HCT116 (cell line): ENCODE measurements at regions not wholly inside any gene's neighbourhood (a gene's known extent, or its start where the extent isn't known, plus 50 kb on each side); places are given as distances from the start of the nearest gene placed in this dataset.

Experiments
- ATAC-seq: fragments of 200-7000 bp; cut with Tn5 transposase; 2 replicates; pipeline ENCODE4 v1.9.1; 2020; ENCODE audit warnings: mild to moderate bottlenecking, moderate library complexity
- BruUV-seq: library from RNA; stranded (reverse); fragments of 400-500 nt; replicated peaks from 2 replicates; lab custom pipeline; 2021; lab: Mats Ljungman, UMichigan
- CTCF ChIA-PET: fragments of 300-600 bp; sonication (Branson Sonifier 250); formaldehyde crosslinking; loops from one replicate; lab custom pipeline; 2021; ENCODE audit warnings: antibody characterized with exemption; lab: Charles Lee
- POLR2A ChIA-PET: fragments of 300-600, 350-600 bp; sonication (Branson Sonifier 250); formaldehyde crosslinking; loops from one replicate; lab custom pipeline; 2021; ENCODE audit warnings: antibody characterized with exemption; lab: Charles Lee
- RAD21 ChIA-PET, 2 experiments: fragments of 300-600 bp; sonication (Branson Sonifier 250); formaldehyde crosslinking; loops; one replicate each; lab custom pipeline; 2023; ENCODE audit warnings: low total read pairs in 2 of 2; ENCODE audit not compliant: uncharacterized antibody in 2 of 2, unreplicated experiment in 2 of 2, low non-redundant PET in 1 of 2; lab: Charles Lee
- DNase-seq: peaks from one replicate; pipeline ENCODE4 v3.0.0-alpha.2; 2010; ENCODE audit warnings: low read depth, low spot score
- H2AFZ ChIP-seq: fragments of 200-600 bp; shearing (Covaris generic), sonication (generic); 2 replicates; pipeline ENCODE4 v1.6.1; 2017; ENCODE audit warnings: low read depth, mixed run types, mixed read lengths, antibody characterized with exemption, low read length; ENCODE audit not compliant: poor library complexity, severe bottlenecking
- H3K27ac ChIP-seq: 2 replicates; pipeline ENCODE4 v1.5.1; 2012; ENCODE audit warnings: low read depth, low read length
- H3K27me3 ChIP-seq: fragments of 200-600 bp; sonication (generic); 2 replicates; pipeline ENCODE4 v1.6.1; 2016; ENCODE audit warnings: mixed run types, low read length, mixed read lengths; ENCODE audit not compliant: insufficient read depth
- H3K36me3 ChIP-seq, 2 experiments: fragments of 200-500 bp in 1 of 2; fragments of 200-600 bp in 1 of 2; sonication (Bioruptor generic) in 1 of 2; sonication (generic) in 1 of 2; 2 replicates each; pipeline versions ENCODE4 v1.5.1 to v1.6.1; 2014 to 2016; ENCODE audit warnings: low read length in 2 of 2, inconsistent platforms in 1 of 2, mixed read lengths in 1 of 2, mixed run types in 1 of 2; ENCODE audit not compliant: insufficient read depth in 2 of 2, control insufficient read depth in 1 of 2
- H3K4me1 ChIP-seq, 2 experiments: fragments of 200-600 bp in 1 of 2; sonication (generic) in 1 of 2; 2 replicates each; pipeline versions ENCODE4 v1.5.1 to v1.6.1; 2012 to 2017; ENCODE audit warnings: low read length in 2 of 2, inconsistent platforms in 1 of 2, mild to moderate bottlenecking in 1 of 2, mixed read lengths in 1 of 2, mixed run types in 1 of 2, moderate library complexity in 1 of 2; ENCODE audit not compliant: insufficient read depth in 2 of 2, control insufficient read depth in 1 of 2
- H3K4me2 ChIP-seq: fragments of 200-600 bp; sonication (generic); 2 replicates; pipeline ENCODE4 v1.6.1; 2017; ENCODE audit warnings: mixed run types, low read length, mixed read lengths
- H3K4me3 ChIP-seq, 2 experiments: fragments of 200-600 bp in 1 of 2; sonication (generic) in 1 of 2; replicated peaks in 1 of 2; 2 replicates each; pipeline ENCODE4 v1.5.1; 2011 to 2016; ENCODE audit warnings: low read length in 2 of 2, control low read depth in 1 of 2, low read depth in 1 of 2, mild to moderate bottlenecking in 1 of 2, mixed read lengths in 1 of 2, mixed run types in 1 of 2
- H3K79me2 ChIP-seq: fragments of 200-600 bp; sonication (generic); 2 replicates; pipeline ENCODE4 v1.6.1; 2017; ENCODE audit warnings: mild to moderate bottlenecking, mixed run types, low read length, moderate library complexity, mixed read lengths; ENCODE audit not compliant: insufficient read depth
- H3K9ac ChIP-seq: fragments of 200-600 bp; sonication (generic); 2 replicates; pipeline ENCODE4 v1.6.1; 2016; ENCODE audit warnings: low read length, mixed read lengths
- H3K9me2 ChIP-seq: fragments of 200-600 bp; sonication (generic), shearing (Covaris generic); 2 replicates; pipeline ENCODE4 v1.6.1; 2017; ENCODE audit warnings: mixed run types, mild to moderate bottlenecking, moderate library complexity; ENCODE audit not compliant: insufficient read depth
- H3K9me3 ChIP-seq, 2 experiments: fragments of 200-500 bp in 1 of 2; fragments of 200-600 bp in 1 of 2; sonication (Bioruptor generic) in 1 of 2; sonication (generic) in 1 of 2; 2 replicates each; pipeline ENCODE4 v1.6.1; 2014 to 2017; ENCODE audit warnings: low read length in 2 of 2, mixed read lengths in 2 of 2, inconsistent platforms in 1 of 2, low read depth in 1 of 2, mild to moderate bottlenecking in 1 of 2, mixed run types in 1 of 2, moderate library complexity in 1 of 2; ENCODE audit not compliant: control insufficient read depth in 1 of 2, insufficient read depth in 1 of 2
- H4K20me1 ChIP-seq: fragments of 200-600 bp; sonication (generic), shearing (Covaris generic); 2 replicates; pipeline ENCODE4 v1.6.1; 2017; ENCODE audit warnings: mixed run types, mild to moderate bottlenecking, moderate library complexity; ENCODE audit not compliant: insufficient read depth
- CEBPB ChIP-seq: IDR thresholded peaks from 2 replicates; pipeline ENCODE4 v1.6.1; 2012; ENCODE audit warnings: low read depth
- ELF1 ChIP-seq: IDR thresholded peaks from 2 replicates; pipeline ENCODE4 v1.6.1; 2012; ENCODE audit warnings: low read depth, borderline replicate concordance
- EZH2 ChIP-seq: fragments of 200-600 bp; sonication (generic); IDR thresholded peaks from 2 replicates; pipeline ENCODE4 v1.6.1; 2017; ENCODE audit warnings: antibody characterized with exemption, mixed run types
- POLR2A ChIP-seq: IDR thresholded peaks from 2 replicates; pipeline ENCODE4 v1.7.0; 2011; ENCODE audit warnings: borderline replicate concordance; ENCODE audit not compliant: insufficient read depth, insufficient read length; ENCODE audit errors: extremely low read depth
- TCF7L2 ChIP-seq: IDR thresholded peaks from 2 replicates; pipeline ENCODE4 v1.7.0; 2011; ENCODE audit warnings: borderline replicate concordance, inconsistent platforms; ENCODE audit not compliant: insufficient read depth, insufficient read length; ENCODE audit errors: extremely low read depth
- intact Hi-C: fragments of 100-400 bp; cut with micrococcal nuclease; formaldehyde crosslinking; loops from 2 replicates; pipeline ENCODE4 v1.10.0; 2022
- TF ChIP-seq, protein P1 (sequence below): IDR thresholded peaks from 2 replicates; pipeline ENCODE4 v1.6.1; 2011; ENCODE audit warnings: mild to moderate bottlenecking, low read length, moderate library complexity; ENCODE audit not compliant: insufficient replicate concordance; ENCODE audit errors: extremely low read depth
- TF ChIP-seq, protein P2 (sequence below), 3 experiments: fragments of 200-600 bp in 1 of 3; sonication (generic) in 1 of 3; IDR thresholded peaks in 2 of 3; conservative IDR thresholded peaks in 1 of 3; 2 replicates each; pipeline ENCODE4 v1.5.1; 2012 to 2017; ENCODE audit warnings: low read depth in 2 of 3, low read length in 2 of 3, antibody characterized with exemption in 1 of 3, borderline replicate concordance in 1 of 3, control low read depth in 1 of 3, mild to moderate bottlenecking in 1 of 3, mixed read lengths in 1 of 3, mixed run types in 1 of 3, moderate library complexity in 1 of 3; ENCODE audit not compliant: insufficient read depth in 1 of 3
- TF ChIP-seq, protein P3 (sequence below): IDR thresholded peaks from 2 replicates; pipeline ENCODE4 v1.6.1; 2012; ENCODE audit warnings: low read depth
- TF ChIP-seq, protein P4 (sequence below): IDR thresholded peaks from 2 replicates; pipeline ENCODE4 v1.6.1; 2012

DNA sequence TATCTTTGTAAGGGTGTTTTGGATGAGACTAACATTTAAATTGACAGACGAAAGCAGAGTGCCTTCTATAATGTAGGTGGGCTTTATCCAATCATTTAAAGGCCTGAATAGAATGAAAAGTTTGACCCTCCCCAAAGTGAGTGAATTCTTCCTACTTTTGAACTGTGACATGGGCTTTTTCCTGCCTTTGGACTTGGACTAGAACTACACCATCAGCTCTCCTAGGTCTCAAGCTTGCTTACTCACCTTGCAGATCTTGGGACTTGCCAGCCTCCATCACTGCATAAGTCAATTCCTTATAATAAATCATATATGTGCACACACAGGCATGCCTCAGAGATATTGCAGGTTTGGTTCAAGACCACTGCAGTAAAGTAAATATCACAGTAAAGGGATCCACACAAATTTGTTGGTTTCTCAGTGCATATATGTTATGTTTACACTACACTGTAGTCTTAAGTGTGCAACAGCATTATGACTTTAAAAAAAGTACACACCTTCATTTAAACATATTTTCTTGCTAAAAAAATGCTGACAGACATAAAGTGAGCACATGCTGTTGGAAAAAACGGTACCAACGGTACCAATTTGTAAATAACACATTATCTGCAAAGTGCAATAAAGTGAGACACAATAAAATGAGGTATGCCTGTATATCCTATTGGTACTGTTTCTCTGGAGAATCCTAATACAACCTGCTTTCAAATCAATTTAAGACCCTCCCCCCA lies 51.6 kb upstream of the ATF3 start:
- H3K27me3 ChIP-seq, result no peaks in the 10 kb centered on the region
- H3K9me3 ChIP-seq, result no peaks in the 10 kb centered on the region; a peak in 1 of 4 replicates
- DNase-seq, result no peak
- no peaks in the 10 kb centered on the region for H3K79me2 ChIP-seq
- ATAC-seq, result no peak
- RAD21 ChIA-PET, result no interaction called here
- no peak overlapping the region for H3K27ac ChIP-seq
- H3K9ac ChIP-seq, result no peak overlapping the region
- H3K9me2 ChIP-seq, result no peaks in the 10 kb centered on the region
- CTCF ChIA-PET, result interaction anchor here (1.1 kb wide), 1 partner anchor 80 kb away, joined by 7 read pairs; no protein-coding TSS in a partner anchor
- no peaks in the 10 kb centered on the region for H3K36me3 ChIP-seq
- TF ChIP-seq, protein P1, sequence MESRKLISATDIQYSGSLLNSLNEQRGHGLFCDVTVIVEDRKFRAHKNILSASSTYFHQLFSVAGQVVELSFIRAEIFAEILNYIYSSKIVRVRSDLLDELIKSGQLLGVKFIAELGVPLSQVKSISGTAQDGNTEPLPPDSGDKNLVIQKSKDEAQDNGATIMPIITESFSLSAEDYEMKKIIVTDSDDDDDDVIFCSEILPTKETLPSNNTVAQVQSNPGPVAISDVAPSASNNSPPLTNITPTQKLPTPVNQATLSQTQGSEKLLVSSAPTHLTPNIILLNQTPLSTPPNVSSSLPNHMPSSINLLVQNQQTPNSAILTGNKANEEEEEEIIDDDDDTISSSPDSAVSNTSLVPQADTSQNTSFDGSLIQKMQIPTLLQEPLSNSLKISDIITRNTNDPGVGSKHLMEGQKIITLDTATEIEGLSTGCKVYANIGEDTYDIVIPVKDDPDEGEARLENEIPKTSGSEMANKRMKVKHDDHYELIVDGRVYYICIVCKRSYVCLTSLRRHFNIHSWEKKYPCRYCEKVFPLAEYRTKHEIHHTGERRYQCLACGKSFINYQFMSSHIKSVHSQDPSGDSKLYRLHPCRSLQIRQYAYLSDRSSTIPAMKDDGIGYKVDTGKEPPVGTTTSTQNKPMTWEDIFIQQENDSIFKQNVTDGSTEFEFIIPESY, result no peak
- TF ChIP-seq ELF1 (no peak), POLR2A (no peak), TCF7L2 (no peak), CEBPB (no peak), EZH2 (no peak)
- TF ChIP-seq, protein P2, sequence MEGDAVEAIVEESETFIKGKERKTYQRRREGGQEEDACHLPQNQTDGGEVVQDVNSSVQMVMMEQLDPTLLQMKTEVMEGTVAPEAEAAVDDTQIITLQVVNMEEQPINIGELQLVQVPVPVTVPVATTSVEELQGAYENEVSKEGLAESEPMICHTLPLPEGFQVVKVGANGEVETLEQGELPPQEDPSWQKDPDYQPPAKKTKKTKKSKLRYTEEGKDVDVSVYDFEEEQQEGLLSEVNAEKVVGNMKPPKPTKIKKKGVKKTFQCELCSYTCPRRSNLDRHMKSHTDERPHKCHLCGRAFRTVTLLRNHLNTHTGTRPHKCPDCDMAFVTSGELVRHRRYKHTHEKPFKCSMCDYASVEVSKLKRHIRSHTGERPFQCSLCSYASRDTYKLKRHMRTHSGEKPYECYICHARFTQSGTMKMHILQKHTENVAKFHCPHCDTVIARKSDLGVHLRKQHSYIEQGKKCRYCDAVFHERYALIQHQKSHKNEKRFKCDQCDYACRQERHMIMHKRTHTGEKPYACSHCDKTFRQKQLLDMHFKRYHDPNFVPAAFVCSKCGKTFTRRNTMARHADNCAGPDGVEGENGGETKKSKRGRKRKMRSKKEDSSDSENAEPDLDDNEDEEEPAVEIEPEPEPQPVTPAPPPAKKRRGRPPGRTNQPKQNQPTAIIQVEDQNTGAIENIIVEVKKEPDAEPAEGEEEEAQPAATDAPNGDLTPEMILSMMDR (IDR thresholded peaks at IDR 0.05 in 2 of 3, conservative IDR thresholded peaks at IDR 0.05 in 1 of 3; ENCODE audit: borderline replicate concordance in 1 of 3, insufficient read depth in 1 of 3, low read depth in 2 of 3, low read length in 2 of 3), result no peak
- TF ChIP-seq, protein P3, sequence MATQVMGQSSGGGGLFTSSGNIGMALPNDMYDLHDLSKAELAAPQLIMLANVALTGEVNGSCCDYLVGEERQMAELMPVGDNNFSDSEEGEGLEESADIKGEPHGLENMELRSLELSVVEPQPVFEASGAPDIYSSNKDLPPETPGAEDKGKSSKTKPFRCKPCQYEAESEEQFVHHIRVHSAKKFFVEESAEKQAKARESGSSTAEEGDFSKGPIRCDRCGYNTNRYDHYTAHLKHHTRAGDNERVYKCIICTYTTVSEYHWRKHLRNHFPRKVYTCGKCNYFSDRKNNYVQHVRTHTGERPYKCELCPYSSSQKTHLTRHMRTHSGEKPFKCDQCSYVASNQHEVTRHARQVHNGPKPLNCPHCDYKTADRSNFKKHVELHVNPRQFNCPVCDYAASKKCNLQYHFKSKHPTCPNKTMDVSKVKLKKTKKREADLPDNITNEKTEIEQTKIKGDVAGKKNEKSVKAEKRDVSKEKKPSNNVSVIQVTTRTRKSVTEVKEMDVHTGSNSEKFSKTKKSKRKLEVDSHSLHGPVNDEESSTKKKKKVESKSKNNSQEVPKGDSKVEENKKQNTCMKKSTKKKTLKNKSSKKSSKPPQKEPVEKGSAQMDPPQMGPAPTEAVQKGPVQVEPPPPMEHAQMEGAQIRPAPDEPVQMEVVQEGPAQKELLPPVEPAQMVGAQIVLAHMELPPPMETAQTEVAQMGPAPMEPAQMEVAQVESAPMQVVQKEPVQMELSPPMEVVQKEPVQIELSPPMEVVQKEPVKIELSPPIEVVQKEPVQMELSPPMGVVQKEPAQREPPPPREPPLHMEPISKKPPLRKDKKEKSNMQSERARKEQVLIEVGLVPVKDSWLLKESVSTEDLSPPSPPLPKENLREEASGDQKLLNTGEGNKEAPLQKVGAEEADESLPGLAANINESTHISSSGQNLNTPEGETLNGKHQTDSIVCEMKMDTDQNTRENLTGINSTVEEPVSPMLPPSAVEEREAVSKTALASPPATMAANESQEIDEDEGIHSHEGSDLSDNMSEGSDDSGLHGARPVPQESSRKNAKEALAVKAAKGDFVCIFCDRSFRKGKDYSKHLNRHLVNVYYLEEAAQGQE, result no peak
- TF ChIP-seq, protein P4, sequence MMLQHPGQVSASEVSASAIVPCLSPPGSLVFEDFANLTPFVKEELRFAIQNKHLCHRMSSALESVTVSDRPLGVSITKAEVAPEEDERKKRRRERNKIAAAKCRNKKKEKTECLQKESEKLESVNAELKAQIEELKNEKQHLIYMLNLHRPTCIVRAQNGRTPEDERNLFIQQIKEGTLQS, result no peak
- H3K4me2 ChIP-seq, result no peak overlapping the region
- no peak overlapping the region for H2AFZ ChIP-seq
- no TSS peak for BruUV-seq
- intact Hi-C loops, result no loop called here
- no peak overlapping the region for H3K4me3 ChIP-seq
- POLR2A ChIA-PET, result no interaction called here
- no peaks in the 10 kb centered on the region for H4K20me1 ChIP-seq
- peaks cover 14 to 41% of the 10 kb centered on the region in 2 experiments for H3K4me1 ChIP-seq
